HG03354 (cell line): ENCODE measurements at regions not wholly inside any gene's neighbourhood (a gene's known extent, or its start where the extent isn't known, plus 50 kb on each side); places are given as distances from the start of the nearest gene placed in this dataset.
"Not testable (repeated sequence)": the region's sequence is repeated elsewhere in the genome, so short reads cannot be mapped to it uniquely, and the experiment has no call there.

ENCODE experiments used
- ATAC-seq: cut with Tn5 transposase; IDR thresholded peaks from one replicate; pipeline ENCODE4 v1.9.1; 2021; ENCODE audit warnings: mild to moderate bottlenecking; ENCODE audit not compliant: unreplicated experiment, poor library complexity, severe bottlenecking

DNA sequence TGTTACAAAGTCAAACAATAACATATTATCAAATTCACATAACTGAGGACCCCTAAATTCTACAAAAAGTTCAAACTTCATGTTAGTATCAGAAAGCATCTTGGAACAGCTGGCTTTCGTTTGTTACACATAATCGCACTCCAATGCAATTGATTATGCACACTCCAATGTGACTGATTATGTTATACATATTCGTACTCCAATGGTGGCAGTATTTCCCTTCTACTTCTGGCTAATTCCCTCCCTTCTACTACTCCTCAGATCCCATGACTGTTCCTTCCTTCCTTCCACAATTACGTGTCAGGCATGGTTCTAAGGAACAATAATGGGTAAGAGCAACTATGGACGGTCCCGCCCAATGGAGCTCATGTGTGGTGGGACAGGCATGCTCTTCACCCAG is 137.1 kb upstream of the CCDC150 start:
- ATAC-seq = no peak

DNA sequence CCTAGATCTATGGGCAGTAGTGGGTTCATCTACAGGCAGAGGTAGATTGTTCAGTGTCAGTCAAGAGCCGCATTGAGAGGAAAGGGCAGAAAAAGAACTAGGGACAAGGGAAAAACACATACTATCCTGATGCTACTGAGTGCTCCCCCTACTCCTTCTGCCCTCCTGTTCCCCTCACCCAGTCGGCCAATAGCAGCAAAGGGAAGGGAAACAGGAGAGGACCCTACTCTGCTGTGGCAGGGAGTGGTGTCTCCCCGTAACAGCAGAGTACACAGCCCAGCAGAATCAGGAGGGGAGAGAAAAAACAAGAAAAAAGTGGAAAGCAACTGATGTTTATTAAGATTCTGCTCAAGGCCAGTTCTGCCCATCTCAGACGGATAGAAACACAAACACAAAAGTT is 136.1 kb upstream of the CCDC150 start:
- ATAC-seq = no peak

DNA sequence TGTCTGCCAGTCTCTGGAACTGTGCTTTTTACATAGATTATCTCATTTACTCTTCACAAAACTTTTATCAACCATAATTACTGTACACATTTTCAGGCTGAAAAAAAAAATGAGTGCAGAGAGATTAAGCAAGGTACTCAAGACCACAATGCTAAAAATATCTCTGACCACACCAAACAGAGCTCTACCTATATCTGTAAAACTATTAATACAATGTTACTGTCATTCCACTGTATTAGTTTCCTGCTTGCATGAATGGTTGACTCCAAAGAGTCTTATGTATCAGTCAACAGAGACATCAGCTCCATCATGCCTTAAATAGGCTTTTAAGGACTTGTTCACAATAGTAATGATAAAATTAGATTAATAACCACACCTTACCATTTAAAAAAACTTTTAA is 134.7 kb upstream of the CCDC150 start:
- no peak for ATAC-seq

DNA sequence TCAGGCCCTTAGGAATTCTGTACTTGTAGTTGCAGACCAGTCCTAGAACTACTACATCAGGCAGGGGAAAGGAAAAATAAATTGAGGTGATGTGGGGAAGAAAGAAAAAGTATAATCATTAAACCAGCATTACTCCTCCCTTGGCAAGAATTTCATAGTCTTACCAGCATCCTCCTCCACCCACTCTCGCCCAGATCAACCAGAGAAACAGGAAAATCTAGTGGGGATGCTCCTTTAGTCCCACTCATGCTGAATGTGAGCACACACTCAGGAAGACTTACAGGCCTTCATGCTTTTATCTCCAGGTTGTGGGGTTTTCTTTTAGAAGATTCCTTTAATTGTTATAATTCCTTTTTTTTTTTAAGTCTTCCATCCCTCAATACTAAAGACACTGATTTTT is 129.3 kb upstream of the CCDC150 start:
- ATAC-seq = no peak

DNA sequence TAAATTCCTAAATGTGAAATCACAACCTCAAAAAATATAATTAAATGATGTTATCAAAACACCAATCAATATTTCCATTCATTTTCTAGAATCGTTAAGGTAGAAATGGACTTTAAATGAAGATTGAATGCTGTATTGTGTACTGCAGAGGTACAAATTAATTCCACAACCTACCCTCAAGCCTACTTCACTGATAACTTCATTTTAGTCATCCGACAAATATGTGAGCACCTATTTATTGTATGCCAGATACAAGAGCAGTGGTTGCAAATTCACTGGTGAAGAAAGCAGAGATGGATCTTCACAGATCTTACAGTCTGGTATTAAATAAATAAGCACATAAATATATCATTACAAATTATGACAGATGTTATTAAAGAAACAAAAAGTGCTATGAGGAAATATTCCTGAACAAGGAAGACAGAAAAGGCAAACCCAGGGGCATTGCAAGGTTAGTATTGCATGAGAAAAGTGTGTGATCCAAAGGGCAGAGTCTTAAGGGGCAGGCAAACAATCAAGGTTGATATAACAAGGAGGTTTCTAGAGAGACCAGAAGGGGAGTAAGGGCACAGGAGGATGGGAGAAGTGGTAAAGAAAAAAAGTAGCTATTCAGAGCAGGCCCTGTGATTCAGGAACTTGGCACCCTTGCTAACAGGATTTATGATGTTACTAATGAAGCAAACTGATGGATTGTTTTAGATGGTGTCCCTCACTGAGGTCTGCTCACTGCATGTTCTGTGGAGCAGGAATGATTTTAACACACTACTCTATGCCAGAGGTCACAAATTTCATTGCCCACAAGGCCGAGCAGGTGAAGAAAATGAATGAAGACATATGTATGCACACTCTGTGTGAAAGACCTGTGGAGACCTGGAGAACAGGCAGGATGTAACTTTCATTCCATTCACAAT is 128.0 kb upstream of the CCDC150 start:
- no peak for ATAC-seq

DNA sequence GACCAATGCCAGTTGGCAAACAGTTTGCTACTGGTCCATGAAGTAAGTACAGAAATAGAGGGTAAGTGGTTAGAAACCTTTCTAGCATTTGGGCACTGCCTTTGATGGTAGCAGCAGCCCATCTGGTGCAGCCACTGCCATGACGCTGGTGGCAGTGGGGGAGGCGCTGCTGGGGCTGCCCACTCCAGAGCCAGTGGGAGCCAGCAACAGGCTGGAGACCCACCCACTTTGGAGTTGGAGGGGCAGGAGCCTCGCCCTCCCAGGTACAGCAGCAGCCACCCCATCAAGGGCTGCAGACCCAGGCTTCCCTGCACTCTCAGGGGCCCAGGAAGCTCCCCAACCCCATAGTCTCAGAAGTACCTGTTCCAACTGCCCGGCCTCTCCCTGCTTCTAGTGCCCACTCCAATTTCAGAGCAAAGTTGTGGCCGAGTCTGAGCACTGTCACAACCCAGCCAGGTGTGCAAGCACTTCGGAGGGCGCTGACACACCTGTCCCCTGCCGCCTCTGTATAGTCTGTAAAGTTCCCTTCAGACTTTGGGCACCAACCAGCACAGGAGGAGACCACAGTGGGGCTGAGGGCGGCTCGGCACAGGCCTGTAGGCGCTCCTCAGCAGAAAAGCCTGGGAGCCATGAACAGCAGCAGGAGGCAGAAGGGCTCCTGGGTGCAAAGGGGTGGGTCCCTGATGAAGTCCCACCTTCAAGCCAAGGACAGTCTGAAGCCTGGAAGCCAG is 125.6 kb upstream of the CCDC150 start:
- ATAC-seq = no peak

DNA sequence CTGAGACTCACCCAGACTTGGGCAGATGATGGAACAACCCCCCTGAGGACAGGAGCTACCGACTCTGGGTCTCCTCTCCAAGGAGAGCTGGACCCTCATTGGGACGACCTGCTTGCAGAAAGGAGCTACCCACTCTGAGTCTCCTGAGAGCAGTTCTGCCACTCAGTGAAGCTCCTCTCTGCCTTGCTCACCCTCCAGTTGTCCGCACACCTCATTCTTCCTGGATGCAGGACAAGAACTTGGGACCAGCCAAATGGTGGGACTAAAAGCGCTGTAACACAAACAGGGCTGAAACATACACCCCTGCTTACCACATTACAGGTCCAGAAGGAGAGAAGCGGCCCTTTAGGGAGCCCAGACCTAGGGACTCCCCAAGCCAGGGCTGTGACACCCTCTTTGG is 124.9 kb upstream of the CCDC150 start:
- no peak for ATAC-seq

DNA sequence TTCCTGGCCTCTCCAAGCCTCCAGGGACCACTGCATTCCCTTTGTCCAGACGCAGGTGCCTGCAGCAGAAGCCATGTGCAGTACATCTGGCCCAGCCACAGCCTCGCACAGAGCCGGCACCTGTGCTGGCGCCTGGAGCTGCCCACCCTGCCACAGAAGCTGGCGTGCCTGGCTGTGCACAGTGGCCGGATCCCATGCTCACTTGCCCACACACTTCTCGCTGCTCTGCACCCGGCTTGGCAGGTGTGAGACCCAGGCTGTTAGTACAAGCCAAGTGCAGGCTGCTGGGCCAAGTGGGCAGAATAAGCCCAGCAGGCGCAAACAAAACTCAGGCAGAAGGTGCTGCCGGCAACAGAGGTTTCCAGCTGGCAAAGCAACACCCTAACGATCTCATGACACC is 124.5 kb upstream of the CCDC150 start:
- no peak for ATAC-seq

DNA sequence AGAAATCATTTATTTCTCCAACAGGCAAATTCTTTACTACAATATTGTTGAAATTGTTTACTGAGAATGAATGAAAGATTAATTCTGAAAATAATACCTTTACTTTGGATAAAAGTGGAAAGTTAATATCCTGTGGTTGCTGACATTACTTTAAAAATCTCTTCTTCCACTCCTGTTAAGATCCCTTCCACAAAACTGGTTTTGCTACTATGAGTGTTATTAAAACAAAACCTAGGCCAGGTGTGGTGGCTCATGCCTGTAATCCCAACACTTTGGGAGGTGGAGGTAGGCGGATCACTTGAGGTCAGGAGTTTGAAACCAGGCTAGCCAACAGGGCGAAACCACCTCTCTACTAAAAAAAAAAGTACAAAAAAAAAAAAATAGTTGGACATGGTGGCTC is 123.9 kb upstream of the CCDC150 start:
- ATAC-seq = no peak

DNA sequence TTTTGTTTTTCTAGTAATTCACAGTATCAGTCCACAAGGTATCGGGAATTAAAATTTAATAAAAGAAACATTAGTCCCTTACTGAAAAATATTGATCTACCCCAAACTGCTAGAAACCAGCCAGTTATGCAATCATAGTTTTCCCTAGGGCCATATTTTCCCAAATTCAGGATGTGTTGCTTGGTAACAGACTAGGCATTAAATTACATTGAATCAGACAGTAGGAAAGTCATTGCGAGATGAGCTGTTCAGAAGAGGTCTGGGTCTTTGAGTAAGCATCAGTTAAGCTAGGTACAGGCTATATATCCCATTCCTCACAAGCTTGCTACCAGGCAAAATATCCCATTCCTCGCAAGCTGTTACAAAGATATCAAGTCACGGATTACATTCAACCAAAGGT is 123.0 kb upstream of the CCDC150 start:
- no peak for ATAC-seq

DNA sequence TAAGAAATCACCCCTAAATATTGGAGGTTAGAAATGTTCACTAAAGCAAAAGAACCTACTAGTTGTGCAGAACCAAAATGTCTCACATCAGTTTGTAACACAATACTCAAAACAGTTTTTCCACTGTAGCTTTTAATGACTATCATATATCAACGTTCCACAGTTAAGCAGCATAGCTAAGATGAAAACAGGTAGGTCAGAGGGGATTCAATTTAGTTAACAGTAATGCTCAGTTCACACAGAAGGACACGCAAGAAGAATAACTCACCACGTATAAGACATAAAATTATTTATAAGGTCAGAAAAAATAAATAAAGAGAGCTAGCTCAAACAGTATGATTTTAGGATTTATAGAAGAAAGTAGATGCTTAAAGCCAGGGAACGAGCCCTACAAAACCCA is 118.9 kb upstream of the CCDC150 start:
- ATAC-seq = no peak

DNA sequence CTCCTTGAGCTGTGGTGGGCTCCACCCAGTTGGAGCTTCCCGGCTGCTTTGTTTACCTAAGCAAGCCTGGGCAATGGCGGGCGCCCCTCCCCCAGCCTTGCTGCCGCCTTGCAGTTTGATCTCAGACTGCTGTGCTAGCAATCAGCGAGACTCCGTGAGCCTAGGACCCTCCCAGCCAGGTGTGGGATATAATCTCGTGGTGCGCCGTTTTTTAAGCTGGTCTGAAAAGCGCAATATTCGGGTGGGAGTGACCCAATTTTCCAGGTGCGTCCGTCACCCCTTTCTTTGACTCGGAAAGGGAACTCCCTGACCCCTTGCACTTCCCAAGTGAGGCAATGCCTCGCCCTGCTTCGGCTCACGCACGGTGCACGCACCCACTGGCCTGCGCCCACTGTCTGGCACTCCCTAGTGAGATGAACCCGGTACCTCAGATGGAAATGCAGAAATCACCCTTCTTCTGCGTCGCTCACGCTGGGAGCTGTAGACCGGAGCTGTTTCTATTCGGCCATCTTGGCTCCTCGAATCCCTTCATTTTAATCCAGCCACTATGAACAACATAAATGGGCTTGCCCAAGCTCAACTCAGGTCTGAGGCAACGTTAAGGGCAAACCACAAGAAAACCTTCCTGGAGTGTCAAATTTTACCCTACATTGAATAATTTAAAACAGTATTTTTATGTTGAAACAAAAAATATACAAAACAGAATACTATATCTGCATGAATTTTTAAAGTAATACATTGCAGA is 112.4 kb upstream of the CCDC150 start:
- not testable (repeated sequence) for ATAC-seq

DNA sequence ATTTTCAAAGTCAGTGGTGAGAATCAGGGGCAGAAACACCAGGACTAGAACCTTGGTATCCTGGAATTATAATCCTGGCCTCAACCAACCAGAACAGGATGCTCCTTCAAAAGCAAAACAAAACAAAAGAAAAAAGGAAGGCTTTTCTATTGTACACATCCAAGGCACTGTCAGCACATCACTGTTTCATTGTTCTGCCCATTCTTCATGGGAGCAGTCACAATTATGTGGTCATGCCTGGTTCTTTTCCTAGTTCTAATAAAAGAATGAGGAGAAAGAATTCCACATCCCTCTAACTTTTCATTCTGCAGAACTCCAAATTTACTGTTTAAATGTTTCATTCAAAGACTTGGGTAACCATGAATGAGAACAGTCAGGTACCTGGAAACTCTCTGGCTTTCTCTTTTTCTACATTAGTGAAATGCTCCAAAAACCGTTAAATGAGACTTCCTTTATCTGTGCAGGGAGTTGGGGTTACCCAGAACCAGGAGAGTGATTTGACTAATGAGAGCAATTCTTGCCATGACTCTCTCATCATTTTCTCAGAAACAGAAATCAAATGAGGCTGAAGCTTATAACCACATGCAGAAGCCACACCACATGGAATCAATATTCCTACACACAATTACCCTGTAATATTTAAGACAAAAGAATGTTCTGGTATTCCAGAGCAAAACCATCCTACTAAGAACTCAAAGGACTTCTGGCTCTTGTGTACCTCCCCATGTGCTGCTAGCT is 110.9 kb upstream of the CCDC150 start:
- ATAC-seq = no peak

DNA sequence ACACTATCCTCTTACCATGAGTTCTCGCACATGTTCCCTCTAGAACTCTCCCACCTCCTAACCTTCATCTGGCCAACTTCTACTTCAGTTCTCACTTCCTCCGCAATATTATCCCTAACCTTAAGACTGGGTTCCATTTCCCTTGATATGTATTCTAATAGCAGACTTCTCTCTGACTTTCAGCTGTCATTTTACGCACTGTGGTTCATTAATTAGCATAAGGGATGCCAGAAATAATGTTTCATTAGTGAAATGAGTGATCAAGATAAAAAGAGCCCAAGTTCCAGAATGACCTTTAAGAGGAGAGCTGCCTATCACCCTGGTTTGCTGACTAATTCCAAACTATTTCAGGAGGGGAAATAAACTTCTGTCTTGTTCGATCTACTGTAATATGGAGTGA is 108.6 kb upstream of the CCDC150 start:
- ATAC-seq = no peak

DNA sequence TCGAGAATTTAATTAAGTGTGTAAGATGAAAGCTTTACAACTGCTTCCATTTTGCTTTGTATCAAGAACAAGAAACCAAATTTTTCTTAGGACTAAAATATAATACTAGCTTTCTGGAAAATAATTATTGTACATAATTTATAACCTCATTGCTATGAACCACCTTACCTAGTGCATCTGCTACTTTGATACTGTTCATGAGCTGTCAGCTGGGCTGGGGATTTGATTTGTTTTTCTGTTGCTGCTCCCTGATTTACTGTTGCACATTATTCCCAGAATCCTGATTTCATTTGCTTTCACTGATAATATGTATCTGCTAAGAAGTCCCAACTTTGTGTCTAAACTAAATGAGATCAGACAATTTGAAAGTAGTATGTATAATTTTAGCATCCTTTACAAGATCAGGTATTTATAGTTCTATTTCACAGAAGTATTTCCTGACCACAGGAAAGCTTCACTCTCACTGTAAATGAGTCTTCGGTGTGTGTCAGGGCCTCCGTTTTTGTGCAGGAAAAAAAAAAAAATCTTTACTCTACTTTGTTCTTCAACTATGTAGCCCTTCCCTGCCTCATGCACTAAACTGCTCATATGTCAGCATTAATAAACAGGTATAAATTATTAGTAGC is 105.6 kb upstream of the CCDC150 start:
- ATAC-seq = no peak

DNA sequence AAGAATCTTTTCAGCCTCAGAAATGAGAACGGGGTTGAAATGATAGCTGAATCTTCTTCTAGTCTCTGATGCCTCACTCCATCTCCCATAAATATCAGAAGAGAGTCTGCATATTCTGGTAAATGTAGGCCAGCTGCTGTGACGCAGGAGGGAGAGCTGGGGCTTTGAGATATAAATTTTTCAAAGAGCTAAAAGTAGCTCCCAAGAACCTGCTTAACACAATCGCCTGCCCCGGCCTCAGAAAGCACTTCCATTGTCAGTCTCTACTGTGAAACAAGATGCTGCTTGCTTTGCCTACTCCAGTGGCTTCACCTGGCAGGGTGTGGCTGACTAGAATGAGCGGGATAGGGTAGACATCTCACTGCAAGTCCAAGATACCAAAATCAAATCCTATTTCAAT is 105.0 kb upstream of the CCDC150 start:
- ATAC-seq = no peak

DNA sequence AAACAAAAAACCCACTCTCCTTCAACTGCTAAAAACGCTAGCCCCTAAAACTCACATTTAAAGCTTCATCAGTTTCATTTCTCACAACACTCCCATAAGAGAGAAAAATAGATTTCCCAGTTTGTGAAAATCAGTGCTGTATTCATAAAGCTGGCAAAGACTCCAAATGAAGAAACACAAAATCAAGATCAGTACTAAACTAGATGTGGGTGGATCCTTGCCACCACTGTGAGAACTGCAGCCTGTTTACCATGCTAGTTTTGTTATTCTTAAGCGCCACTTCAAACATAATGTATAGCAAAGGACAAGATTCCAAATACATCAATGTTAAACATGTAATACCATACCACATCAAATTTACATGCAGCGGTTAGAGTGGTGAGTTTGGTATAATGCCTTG is 104.5 kb upstream of the CCDC150 start:
- no peak for ATAC-seq

DNA sequence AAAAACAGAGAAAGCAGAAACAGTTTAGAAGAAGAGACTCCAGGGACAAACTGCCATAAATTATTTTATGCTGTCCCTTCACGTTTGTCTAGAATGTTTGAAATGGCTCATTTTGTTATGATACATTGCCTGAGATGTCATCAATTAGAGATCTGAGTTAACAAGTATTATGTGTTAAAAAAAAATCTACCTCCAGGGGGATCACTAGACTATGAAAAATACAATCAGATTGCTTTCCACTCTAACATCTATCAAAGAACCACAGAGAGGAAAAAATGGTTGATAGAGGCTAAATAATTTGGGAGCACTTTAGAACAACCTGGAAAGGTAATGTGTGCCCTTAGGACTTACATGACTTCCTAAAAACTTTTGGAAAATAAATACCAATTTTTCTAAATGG is 103.8 kb upstream of the CCDC150 start:
- no peak for ATAC-seq

DNA sequence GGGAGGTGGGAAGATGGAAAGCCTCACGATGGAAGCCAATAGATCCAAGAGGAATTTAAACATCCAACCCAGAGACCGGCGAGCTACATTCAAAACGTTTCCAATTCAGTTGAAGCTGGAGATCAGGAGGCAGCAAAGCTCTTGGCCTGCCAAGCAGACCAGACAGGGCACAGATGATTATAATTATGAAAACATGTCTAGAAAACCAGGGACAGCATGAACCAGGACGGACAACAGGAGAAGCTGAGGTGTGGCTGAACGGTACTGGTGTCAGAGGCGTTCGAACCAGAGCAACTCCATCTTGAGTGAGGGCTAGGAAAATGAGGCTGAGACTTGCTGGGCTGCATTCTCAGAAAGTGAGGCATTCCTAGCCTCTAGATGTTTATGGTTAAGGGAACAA is 102.2 kb upstream of the CCDC150 start:
- ATAC-seq = no peak
